ENCODE measurements at regions not wholly inside any gene's neighbourhood (a gene's known extent, or its start where the extent isn't known, plus 50 kb on each side); places are given as distances from the start of the nearest gene placed in this dataset.

DNA sequence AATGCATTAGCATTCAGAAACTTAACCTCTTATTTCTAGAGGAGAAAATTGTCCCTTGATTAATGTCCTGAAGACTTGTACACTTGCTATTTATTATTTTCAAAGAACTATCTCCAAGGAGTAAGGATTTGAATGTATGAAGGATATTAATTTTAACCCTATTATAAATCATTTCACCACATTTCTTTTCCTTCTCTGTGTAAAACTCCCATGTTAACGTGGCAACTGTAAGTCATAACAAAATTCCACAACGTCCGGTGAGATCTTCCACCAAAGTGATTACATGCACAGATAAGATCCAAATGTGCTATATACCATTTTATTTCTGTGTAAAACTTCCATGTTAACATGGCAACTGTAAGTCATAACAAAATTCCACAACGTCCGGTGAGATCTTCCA is 229.1 kb upstream of the ARHGEF26 start:
- TF ChIP-seq, protein P1, sequence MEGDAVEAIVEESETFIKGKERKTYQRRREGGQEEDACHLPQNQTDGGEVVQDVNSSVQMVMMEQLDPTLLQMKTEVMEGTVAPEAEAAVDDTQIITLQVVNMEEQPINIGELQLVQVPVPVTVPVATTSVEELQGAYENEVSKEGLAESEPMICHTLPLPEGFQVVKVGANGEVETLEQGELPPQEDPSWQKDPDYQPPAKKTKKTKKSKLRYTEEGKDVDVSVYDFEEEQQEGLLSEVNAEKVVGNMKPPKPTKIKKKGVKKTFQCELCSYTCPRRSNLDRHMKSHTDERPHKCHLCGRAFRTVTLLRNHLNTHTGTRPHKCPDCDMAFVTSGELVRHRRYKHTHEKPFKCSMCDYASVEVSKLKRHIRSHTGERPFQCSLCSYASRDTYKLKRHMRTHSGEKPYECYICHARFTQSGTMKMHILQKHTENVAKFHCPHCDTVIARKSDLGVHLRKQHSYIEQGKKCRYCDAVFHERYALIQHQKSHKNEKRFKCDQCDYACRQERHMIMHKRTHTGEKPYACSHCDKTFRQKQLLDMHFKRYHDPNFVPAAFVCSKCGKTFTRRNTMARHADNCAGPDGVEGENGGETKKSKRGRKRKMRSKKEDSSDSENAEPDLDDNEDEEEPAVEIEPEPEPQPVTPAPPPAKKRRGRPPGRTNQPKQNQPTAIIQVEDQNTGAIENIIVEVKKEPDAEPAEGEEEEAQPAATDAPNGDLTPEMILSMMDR (IDR thresholded peaks at IDR 0.05) = no peak
- no peak for TF ChIP-seq POLR2AphosphoS5 (IDR thresholded peaks at IDR 0.05; ENCODE audit: low read depth, low read length)
- ChIA-PET POLR2A (no interaction called here), CTCF (no interaction called here)
- Histone ChIP-seq H3K27ac (ENCODE audit: low read length) (no peak overlapping the region), H3K9me3 (ENCODE audit: control insufficient read depth, insufficient read depth, low read depth, low read length) (no peaks in the 10 kb centered on the region), H3K4me3 (ENCODE audit: low read depth in 2 of 2, low read length in 2 of 2) (no peak overlapping the region), H3K4me1 (ENCODE audit: control insufficient read depth, insufficient read depth, low read length) (no peaks in the 10 kb centered on the region; the same call in 1 of the 2 replicates), H3K27me3 (ENCODE audit: control insufficient read depth, insufficient read depth, low read length) (no peaks in the 10 kb centered on the region), H3K36me3 (ENCODE audit: control insufficient read depth, insufficient read depth, low read length) (no peaks in the 10 kb centered on the region)
- intact Hi-C loops (cut with micrococcal nuclease; ENCODE audit: unreplicated experiment) = no loop called here
- ATAC-seq = no peak
- in situ Hi-C loops (cut with HindIII; ENCODE audit: low pct_unique_long_range_greater_than_20kb, low sequenced_read_pairs) = no loop called here
- BruUV-seq (replicated peaks) = no TSS peak
- no peak for DNase-seq (ENCODE audit: low read depth, low spot score)

DNA sequence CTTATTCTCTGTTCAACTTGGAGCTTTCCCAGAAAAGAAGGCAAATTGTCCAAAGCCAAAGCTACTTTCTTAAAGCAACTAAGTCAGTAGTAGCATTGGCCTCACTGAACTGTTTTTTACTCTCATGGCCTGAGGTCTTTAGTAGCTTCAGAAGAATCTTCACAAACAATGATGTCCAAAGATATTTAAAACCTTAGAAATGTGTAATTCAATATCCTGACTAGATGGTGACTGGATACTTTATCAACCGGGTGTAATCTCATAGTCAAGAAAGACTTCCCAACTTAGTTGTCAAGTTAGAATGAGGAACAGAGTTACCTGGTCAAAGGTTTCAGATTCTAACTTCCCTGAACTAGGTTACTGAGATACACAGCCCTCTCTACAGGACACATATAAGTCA is 226.3 kb upstream of the ARHGEF26 start:
- DNase-seq (ENCODE audit: low read depth, low spot score) (no peak), ATAC-seq (no peak)
- no peaks in the 10 kb centered on the region; the same call in 1 of the 2 replicates for H3K4me1 ChIP-seq (ENCODE audit: control insufficient read depth, insufficient read depth, low read length)
- H3K27me3 ChIP-seq (ENCODE audit: control insufficient read depth, insufficient read depth, low read length) = no peaks in the 10 kb centered on the region
- TF ChIP-seq, protein P1 (IDR thresholded peaks at IDR 0.05) = no peak
- no peak for TF ChIP-seq SIN3A (IDR thresholded peaks at IDR 0.05; ENCODE audit: borderline replicate concordance, insufficient read depth, low read depth, low read length)
- TF ChIP-seq POLR2AphosphoS5 (IDR thresholded peaks at IDR 0.05; ENCODE audit: low read depth, low read length) = no peak
- TF ChIP-seq TCF7L2 (IDR thresholded peaks at IDR 0.05; ENCODE audit: low read depth, low read length) = no peak
- TF ChIP-seq, protein P2, sequence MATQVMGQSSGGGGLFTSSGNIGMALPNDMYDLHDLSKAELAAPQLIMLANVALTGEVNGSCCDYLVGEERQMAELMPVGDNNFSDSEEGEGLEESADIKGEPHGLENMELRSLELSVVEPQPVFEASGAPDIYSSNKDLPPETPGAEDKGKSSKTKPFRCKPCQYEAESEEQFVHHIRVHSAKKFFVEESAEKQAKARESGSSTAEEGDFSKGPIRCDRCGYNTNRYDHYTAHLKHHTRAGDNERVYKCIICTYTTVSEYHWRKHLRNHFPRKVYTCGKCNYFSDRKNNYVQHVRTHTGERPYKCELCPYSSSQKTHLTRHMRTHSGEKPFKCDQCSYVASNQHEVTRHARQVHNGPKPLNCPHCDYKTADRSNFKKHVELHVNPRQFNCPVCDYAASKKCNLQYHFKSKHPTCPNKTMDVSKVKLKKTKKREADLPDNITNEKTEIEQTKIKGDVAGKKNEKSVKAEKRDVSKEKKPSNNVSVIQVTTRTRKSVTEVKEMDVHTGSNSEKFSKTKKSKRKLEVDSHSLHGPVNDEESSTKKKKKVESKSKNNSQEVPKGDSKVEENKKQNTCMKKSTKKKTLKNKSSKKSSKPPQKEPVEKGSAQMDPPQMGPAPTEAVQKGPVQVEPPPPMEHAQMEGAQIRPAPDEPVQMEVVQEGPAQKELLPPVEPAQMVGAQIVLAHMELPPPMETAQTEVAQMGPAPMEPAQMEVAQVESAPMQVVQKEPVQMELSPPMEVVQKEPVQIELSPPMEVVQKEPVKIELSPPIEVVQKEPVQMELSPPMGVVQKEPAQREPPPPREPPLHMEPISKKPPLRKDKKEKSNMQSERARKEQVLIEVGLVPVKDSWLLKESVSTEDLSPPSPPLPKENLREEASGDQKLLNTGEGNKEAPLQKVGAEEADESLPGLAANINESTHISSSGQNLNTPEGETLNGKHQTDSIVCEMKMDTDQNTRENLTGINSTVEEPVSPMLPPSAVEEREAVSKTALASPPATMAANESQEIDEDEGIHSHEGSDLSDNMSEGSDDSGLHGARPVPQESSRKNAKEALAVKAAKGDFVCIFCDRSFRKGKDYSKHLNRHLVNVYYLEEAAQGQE (IDR thresholded peaks at IDR 0.05; ENCODE audit: insufficient read depth in 1 of 2, low read depth in 2 of 2, low read length in 1 of 2) = no peak
- CTCF ChIA-PET = no interaction called here
- intact Hi-C loops (cut with micrococcal nuclease; ENCODE audit: unreplicated experiment) (no loop called here), in situ Hi-C loops (cut with HindIII; ENCODE audit: low pct_unique_long_range_greater_than_20kb, low sequenced_read_pairs) (no loop called here)
- H3K27ac ChIP-seq (ENCODE audit: low read length) = no peak overlapping the region
- POLR2A ChIA-PET = no interaction called here
- no peaks in the 10 kb centered on the region for H3K36me3 ChIP-seq (ENCODE audit: control insufficient read depth, insufficient read depth, low read length)
- no peaks in the 10 kb centered on the region for H3K9me3 ChIP-seq (ENCODE audit: control insufficient read depth, insufficient read depth, low read depth, low read length)
- no peak overlapping the region for H3K4me3 ChIP-seq (ENCODE audit: low read depth in 2 of 2, low read length in 2 of 2)
- no TSS peak for BruUV-seq (replicated peaks)

DNA sequence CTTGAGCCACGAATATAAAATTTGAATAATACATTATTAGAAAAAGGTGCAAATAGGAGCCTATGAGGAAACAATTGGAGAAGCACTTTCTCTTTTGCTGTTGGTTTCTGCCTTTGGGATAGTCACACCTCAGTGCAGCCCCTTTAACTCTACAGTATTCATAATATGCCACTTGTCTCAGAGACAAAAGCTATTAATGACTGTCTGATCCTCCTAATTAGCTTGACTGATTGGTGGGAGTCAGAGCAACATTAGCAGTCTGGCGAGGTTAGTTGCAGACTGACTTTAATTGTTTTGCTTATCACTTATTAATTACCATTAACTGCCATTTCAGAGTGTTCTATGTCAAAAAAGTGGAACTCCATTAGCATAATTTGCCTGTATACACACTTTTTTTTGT is 225.0 kb upstream of the ARHGEF26 start:
- H3K4me3 ChIP-seq (ENCODE audit: low read depth in 2 of 2, low read length in 2 of 2) = no peak overlapping the region
- ChIA-PET POLR2A (no interaction called here), CTCF (no interaction called here)
- no peaks in the 10 kb centered on the region for H3K9me3 ChIP-seq (ENCODE audit: control insufficient read depth, insufficient read depth, low read depth, low read length)
- no peaks in the 10 kb centered on the region for H3K36me3 ChIP-seq (ENCODE audit: control insufficient read depth, insufficient read depth, low read length)
- DNase-seq (ENCODE audit: low read depth, low spot score) (no peak), ATAC-seq (no peak)
- no TSS peak for BruUV-seq (replicated peaks)
- TF ChIP-seq POLR2AphosphoS5 (IDR thresholded peaks at IDR 0.05; ENCODE audit: low read depth, low read length) (no peak), SIN3A (IDR thresholded peaks at IDR 0.05; ENCODE audit: borderline replicate concordance, insufficient read depth, low read depth, low read length) (no peak), TCF7L2 (IDR thresholded peaks at IDR 0.05; ENCODE audit: low read depth, low read length) (no peak)
- TF ChIP-seq, protein P1 (IDR thresholded peaks at IDR 0.05) = no peak
- TF ChIP-seq, protein P2 (IDR thresholded peaks at IDR 0.05; ENCODE audit: insufficient read depth in 1 of 2, low read depth in 2 of 2, low read length in 1 of 2) = no peak
- no peak overlapping the region for H3K27ac ChIP-seq (ENCODE audit: low read length)
- H3K4me1 ChIP-seq (ENCODE audit: control insufficient read depth, insufficient read depth, low read length) = no peaks in the 10 kb centered on the region; the same call in 1 of the 2 replicates
- in situ Hi-C loops (cut with HindIII; ENCODE audit: low pct_unique_long_range_greater_than_20kb, low sequenced_read_pairs) (no loop called here), intact Hi-C loops (cut with micrococcal nuclease; ENCODE audit: unreplicated experiment) (no loop called here)
- H3K27me3 ChIP-seq (ENCODE audit: control insufficient read depth, insufficient read depth, low read length) = no peaks in the 10 kb centered on the region

All from Panc1 (cell line).